GM19468 (cell line): ENCODE measurements at regions not wholly inside any gene's neighbourhood (a gene's known extent, or its start where the extent isn't known, plus 50 kb on each side); places are given as distances from the start of the nearest gene placed in this dataset.
"Not testable (repeated sequence)": the region's sequence is repeated elsewhere in the genome, so short reads cannot be mapped to it uniquely, and the experiment has no call there.

ENCODE experiments used
- ATAC-seq: cut with Tn5 transposase; IDR thresholded peaks from one replicate; pipeline ENCODE4 v1.9.1; 2021; ENCODE audit warnings: mild to moderate bottlenecking, moderate library complexity, moderate number of reproducible peaks; ENCODE audit not compliant: unreplicated experiment; ENCODE audit errors: extremely low read depth

GRCh38 chr20:1800180-1800579 is 95.0 kb upstream of the SIRPA start:
- no peak for ATAC-seq

DNA sequence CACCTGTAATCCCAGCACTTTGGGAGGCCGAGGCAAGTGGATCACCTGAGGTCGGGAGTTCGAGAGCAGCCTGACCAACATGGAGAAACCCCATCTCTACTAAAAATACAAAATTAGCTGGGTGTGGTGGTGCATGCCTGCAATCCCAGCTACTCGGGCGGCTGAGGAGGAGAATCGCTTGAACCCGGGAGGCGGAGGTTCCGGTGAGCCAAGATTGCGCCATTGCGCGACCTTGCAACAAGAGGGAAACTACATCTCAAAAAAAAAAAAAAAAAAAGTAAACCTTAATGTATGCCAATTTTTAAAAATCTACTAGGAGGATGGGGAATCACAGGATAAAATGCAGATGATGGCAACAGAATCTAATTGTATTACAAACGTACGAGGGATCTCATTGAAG is 95.5 kb upstream of the SIRPA start:
- not testable (repeated sequence) for ATAC-seq

- ATAC-seq: no peak
Measured at GRCh38 chr20:1798982-1799381, 96.2 kb upstream of the SIRPA start.

DNA sequence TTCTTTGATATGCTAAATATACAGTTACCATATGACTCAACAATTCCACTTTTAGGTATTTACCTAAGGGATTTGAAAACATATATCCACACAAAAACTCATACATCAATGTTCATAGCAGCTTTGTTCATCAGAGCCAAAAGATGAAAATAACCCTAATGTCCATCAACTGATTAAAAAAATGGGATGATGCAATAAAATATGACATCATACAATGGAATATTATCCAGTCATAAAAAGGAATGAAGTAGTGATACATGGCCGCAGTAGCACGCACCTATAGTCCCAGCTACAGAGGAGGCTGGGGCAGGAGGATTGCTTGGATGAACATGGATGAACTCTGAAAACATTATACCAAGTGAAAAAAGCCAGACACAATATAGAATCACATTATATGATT is 101.4 kb upstream of the SIRPA start:
- no peak for ATAC-seq

DNA sequence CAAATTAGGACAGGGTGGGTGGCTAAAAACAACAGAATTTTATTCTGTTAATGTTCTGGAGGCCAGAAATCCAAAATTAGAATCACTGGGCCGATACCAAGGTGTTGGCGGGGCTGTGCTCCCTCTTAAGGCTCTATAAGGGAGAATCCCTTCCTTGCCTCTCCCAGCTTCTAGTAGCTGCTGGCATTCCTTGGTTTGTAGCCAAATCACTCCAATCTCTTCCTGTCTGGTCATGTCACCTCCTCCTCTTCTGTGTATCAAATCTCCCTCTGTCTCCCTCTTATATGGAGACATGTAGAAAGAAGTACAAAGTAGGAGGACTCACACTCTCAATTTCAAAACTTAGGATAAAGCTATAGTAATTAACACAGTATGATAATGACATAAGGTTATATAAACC is 102.9 kb upstream of the SIRPA start:
- ATAC-seq: no peak

GRCh38 chr20:1790386-1790785 is 104.8 kb upstream of the SIRPA start:
- no peak for ATAC-seq

- ATAC-seq: no peak
Measured at GRCh38 chr20:1788044-1788443, 107.2 kb upstream of the SIRPA start.

GRCh38 chr20:1786486-1786885 is 108.7 kb upstream of the SIRPA start:
- no peak for ATAC-seq

DNA sequence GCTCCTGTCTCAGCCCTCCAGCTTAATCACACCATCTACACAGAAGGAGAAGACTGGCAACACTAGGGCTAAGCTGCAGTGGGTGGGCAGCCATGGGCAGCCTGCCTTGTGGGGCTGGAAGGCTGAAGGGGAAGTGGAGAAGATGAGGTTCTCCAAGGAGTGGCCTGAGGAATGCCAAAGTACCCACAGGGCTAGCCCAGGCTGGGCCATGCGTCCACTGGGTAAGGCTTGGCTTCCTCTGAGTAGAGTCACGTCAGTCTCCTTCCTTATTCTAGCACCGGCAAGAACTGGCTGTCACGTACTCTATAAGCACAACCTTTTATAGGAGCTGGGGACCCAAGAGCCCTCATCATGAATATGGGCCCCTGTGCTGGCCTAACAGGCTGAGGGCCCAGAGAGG is 110.6 kb upstream of the SIRPA start:
- ATAC-seq: no peak

DNA sequence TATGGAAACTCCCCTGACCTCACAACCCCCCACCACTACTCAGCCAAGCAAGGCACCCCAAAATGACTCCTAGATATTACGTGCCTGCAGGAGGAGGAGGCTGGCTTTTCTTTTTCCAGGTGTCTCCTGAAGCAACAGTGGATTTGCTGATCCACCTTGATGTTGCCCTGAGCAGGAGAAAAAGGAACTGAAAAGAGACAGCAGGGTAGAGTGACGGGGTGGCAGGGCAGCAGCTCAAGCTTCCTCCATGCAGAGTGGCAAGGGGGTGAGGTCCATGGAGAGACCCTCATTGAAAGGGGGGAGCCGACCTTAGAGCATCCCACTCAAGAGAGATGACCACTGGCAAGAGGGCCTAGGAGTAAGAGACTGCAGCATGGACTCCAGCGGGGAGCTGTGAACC is 112.0 kb upstream of the SIRPA start:
- no peak for ATAC-seq

GRCh38 chr20:1782181-1782580 is 113.0 kb upstream of the SIRPA start:
- ATAC-seq: no peak

- ATAC-seq: no peak
Measured at GRCh38 chr20:1779567-1779966, 115.6 kb upstream of the SIRPA start.

DNA sequence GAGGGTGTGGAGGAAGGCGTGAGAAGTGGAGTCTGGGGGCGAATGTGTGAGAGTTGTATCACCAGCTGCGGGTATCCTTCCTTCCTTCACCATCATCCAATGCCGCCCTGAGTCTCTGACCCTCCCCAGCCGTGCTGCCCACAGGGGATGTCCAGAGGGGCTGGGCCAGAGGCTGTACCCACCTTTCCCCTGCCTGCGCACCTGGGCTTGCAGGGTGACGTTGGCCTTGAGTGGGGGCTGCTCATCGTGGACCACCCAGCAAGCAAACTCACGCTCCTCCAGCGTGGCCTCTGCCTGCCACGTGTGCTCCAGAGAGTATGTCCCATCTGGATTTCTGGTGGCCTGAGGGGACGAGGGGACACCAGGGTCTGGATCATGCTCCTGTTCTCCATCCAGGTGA is 116.9 kb upstream of the SIRPA start:
- no peak for ATAC-seq

DNA sequence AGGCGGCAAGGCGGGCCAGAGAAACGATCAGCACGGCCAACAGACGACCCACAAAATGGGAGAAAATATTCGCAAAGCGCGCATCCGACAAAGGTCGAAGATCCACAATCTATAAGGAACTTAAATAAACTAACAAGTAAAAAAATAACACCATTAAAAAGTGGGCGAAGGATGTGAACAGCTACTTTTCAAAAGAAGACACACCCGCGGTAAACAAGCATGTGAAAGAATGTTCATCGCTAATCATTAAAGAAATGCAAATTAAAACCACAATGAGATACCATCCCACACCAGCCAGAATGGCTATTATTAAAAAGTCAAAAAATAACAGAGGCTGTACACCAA is 117.8 kb upstream of the SIRPA start:
- no peak for ATAC-seq

- no peak for ATAC-seq
Measured at GRCh38 chr20:1776681-1777475, 118.3 kb upstream of the SIRPA start.

GRCh38 chr20:1775117-1775516 is 117.5 kb upstream of the SIRPG start:
- no peak for ATAC-seq

GRCh38 chr20:1774479-1774878 is 116.9 kb upstream of the SIRPG start:
- no peak for ATAC-seq

DNA sequence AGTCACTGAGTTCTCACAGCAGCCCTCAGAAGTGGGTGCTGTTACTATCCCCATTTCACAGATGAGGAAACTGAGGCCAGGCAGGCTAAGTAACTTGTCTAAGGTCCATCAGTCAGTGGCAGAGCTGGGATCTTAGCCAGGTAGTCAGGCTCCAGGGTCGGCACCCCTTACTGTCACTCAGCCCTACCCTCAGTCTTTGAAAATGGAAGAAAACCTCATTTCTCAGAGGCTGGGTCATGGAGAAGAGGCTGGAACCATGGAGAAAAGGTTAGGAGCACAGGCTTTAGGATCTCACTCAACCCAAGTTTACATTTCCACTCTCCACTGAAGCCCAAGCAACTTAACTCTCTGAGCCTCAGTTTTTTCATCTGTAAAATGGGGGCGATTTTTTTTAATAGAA is 116.2 kb upstream of the SIRPG start:
- ATAC-seq: no peak

DNA sequence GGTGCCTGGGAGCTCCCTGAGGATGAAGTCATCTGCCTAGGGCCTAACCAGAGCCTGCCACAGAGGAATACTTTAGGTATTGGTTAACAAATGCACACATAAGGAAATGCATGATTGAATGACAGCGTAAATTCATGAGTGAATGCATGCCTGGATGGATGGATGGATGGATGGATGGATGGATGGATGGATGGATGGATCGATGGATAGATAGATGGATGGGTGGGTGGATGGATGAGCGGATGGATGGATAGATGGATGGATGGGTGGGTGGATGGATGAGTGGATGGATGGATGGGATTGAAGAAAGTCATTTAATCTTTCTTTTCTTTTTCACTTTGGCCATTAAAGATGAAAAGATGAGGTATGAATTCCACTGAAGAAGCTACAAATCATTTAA is 111.9 kb upstream of the SIRPG start:
- ATAC-seq: no peak

- no peak for ATAC-seq
Measured at GRCh38 chr20:1766731-1767130, 109.2 kb upstream of the SIRPG start.

- ATAC-seq: peak; percentile 52
Measured at GRCh38 chr20:1764136-1765033, 106.8 kb upstream of the SIRPG start.

- no peak for ATAC-seq
Measured at GRCh38 chr20:1761598-1761997, 104.0 kb upstream of the SIRPG start.
